ENCODE measurements at regions not wholly inside any gene's neighbourhood (a gene's known extent, or its start where the extent isn't known, plus 50 kb on each side); places are given as distances from the start of the nearest gene placed in this dataset.

DNA sequence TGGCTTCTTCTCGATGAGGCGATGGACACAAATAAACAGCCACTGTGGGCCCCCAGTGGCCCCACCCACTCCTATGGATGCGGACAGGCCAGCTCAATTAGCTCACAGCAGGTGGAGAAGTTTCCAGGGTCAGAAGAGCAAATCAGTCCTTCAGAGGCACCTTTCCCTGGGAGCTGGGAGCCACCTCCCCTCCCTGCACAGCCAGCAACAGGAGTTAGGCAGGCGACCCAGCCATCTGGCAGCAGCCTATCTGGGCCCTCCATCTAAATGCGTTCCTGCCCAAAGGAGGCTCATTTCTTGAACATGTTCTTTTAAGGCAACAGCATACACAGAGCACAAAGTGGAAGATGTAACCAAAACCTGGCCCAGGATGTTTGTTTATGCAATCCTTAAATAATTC is 211.9 kb upstream of the ARRDC4 start:
- TF ChIP-seq POLR2AphosphoS5 (IDR thresholded peaks at IDR 0.05; ENCODE audit: low read depth, low read length) (no peak), REST (IDR thresholded peaks at IDR 0.05; ENCODE audit: insufficient read depth in 1 of 2, low read depth in 2 of 2, low read length in 2 of 2) (no peak), TAF1 (IDR thresholded peaks at IDR 0.05; ENCODE audit: borderline replicate concordance, insufficient read depth, low read length) (no peak)

Measured in PFSK-1 (cell line).